Gastroesophageal sphincter (tissue), 3 donors: ENCODE measurements at regions not wholly inside any gene's neighbourhood (a gene's known extent, or its start where the extent isn't known, plus 50 kb on each side); places are given as distances from the start of the nearest gene placed in this dataset.

Experiments
- EP300 ChIP-seq: sonication (generic); formaldehyde crosslinking; IDR thresholded peaks from one replicate; pipeline ENCODE4 v1.6.1; 2017; ENCODE audit warnings: antibody characterized with exemption, mild to moderate bottlenecking
- POLR2AphosphoS5 ChIP-seq: sonication (generic); formaldehyde crosslinking; IDR thresholded peaks from one replicate; pipeline ENCODE4 v1.6.1; 2017; ENCODE audit warnings: antibody characterized with exemption
- TF ChIP-seq, protein P1 (sequence below), 4 experiments: fragments of 200-600 bp in 2 of 4; fragments of 450-650 bp in 2 of 4; sonication (generic) in 1 of 4; IDR thresholded peaks; one replicate each; pipeline ENCODE4 v1.5.1; 2017 to 2019; ENCODE audit warnings: antibody characterized with exemption in 4 of 4, mild to moderate bottlenecking in 2 of 4, moderate library complexity in 2 of 4

DNA sequence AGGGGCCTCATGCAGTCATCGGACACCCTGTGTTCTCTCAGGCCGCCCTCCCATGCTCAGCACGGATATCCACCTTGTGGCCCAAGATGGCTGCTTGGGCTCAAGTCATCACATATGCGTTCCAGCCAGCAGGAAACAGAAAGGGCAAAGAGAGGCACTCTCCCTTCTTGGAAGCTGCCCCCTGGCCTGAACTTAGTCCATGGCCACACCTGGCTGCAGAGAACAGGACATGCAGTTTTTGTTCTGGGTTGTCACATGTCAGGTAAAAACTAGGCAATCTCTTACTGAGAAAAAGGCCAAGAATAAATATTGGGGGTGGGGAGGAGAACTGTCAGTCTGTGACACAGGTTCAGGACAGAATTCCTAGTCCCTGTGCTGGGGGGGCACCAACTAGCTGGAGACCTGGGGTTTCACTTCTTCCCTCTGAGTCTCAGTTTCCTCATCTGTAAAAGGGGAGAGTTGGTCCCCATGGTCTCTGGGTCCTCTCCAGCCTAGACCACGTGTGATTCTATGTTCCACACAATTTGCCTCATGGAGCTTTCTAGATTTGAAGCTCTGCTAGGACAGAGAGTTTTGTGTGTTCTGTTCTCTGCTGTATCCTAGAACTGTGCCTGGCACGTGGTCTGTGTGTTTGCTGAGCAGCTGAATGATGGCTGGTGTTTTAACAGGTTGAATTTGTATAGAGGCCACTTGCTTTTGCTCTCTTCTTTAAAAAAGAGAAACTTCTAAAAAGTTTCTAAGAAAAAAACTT lies 107.2 kb upstream of the ANO1 start:
- TF ChIP-seq, protein P1, sequence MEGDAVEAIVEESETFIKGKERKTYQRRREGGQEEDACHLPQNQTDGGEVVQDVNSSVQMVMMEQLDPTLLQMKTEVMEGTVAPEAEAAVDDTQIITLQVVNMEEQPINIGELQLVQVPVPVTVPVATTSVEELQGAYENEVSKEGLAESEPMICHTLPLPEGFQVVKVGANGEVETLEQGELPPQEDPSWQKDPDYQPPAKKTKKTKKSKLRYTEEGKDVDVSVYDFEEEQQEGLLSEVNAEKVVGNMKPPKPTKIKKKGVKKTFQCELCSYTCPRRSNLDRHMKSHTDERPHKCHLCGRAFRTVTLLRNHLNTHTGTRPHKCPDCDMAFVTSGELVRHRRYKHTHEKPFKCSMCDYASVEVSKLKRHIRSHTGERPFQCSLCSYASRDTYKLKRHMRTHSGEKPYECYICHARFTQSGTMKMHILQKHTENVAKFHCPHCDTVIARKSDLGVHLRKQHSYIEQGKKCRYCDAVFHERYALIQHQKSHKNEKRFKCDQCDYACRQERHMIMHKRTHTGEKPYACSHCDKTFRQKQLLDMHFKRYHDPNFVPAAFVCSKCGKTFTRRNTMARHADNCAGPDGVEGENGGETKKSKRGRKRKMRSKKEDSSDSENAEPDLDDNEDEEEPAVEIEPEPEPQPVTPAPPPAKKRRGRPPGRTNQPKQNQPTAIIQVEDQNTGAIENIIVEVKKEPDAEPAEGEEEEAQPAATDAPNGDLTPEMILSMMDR (IDR thresholded peaks at IDR 0.05): no peak
- TF ChIP-seq EP300: no peak
- TF ChIP-seq POLR2AphosphoS5: no peak
